ENCODE measurements at regions not wholly inside any gene's neighbourhood (a gene's known extent, or its start where the extent isn't known, plus 50 kb on each side); places are given as distances from the start of the nearest gene placed in this dataset.

- no peak for TF ChIP-seq CTCF (IDR thresholded peaks at IDR 0.05; ENCODE audit: low read depth, low read length, poor library complexity, severe bottlenecking)
- no peak for TF ChIP-seq EZH2phosphoT487 (IDR thresholded peaks at IDR 0.05; ENCODE audit: borderline replicate concordance, low read length)
These were observed 299.1 kb upstream of the PRDM1 start for GRCh38 chr6:105786890-105787655.

All from DOHH2 (cell line).